Spleen (tissue), 7 donors: ENCODE measurements at regions not wholly inside any gene's neighbourhood (a gene's known extent, or its start where the extent isn't known, plus 50 kb on each side); places are given as distances from the start of the nearest gene placed in this dataset.

Experiments
- CTCF ChIP-seq, 11 experiments: fragments of 200-600 bp in 7 of 11; fragments of 450-650 bp in 4 of 11; sonication (generic) in 4 of 11; IDR thresholded peaks in 8 of 11; conservative IDR thresholded peaks in 3 of 11; 1 replicate in 7 of 11; 2 replicates in 4 of 11; pipeline versions ENCODE4 v1.4.0 to v1.8.0; 2016 to 2021; ENCODE audit warnings: antibody characterized with exemption in 11 of 11, inconsistent platforms in 4 of 11, mild to moderate bottlenecking in 1 of 11
- POLR2A ChIP-seq, 3 donors: fragments of 450-650 bp; IDR thresholded peaks; one replicate each; pipeline ENCODE4 v1.5.1; 2017; ENCODE audit warnings: antibody characterized with exemption in 3 of 3, mild to moderate bottlenecking in 1 of 3
- POLR2AphosphoS5 ChIP-seq, 3 donors: sonication (generic); formaldehyde crosslinking; IDR thresholded peaks; one replicate each; pipeline ENCODE4 v1.5.1; 2017; ENCODE audit warnings: antibody characterized with exemption in 3 of 3
- donor health status: DM: no; HTN: no; CAD: no; lungs with moderate emphysema.
- donor health status: DM: no; HTN: no; CAD: no.
- donor health status: DM: no; HTN: no; CAD: no.

DNA sequence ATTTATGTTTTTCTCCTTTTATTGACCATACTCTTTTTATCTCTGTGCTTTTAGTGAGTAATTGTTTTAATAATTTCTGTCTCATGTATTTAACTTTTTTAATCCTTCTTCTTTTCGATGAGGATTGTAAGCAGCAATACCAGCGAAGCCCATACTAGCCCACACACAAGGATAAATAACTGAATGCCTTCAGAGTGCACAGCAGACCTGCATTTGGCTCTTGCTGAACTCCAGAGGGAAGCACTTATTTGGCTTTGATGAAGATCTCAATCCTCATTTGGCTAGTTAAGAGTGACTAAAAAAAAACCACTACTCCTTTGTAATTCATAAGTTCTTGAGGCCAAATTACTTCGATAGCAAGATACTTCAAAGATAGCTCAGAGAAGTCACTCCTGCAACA is 293.3 kb downstream of the METTL15 start:
- TF ChIP-seq CTCF (IDR thresholded peaks at IDR 0.05 in 8 of 11, conservative IDR thresholded peaks at IDR 0.05 in 3 of 11) (no peak), POLR2A (IDR thresholded peaks at IDR 0.05) (no peak), POLR2AphosphoS5 (IDR thresholded peaks at IDR 0.05) (no peak)
